ENCODE measurements at regions not wholly inside any gene's neighbourhood (a gene's known extent, or its start where the extent isn't known, plus 50 kb on each side); places are given as distances from the start of the nearest gene placed in this dataset.
"Not testable (repeated sequence)": the region's sequence is repeated elsewhere in the genome, so short reads cannot be mapped to it uniquely, and the experiment has no call there.

DNA sequence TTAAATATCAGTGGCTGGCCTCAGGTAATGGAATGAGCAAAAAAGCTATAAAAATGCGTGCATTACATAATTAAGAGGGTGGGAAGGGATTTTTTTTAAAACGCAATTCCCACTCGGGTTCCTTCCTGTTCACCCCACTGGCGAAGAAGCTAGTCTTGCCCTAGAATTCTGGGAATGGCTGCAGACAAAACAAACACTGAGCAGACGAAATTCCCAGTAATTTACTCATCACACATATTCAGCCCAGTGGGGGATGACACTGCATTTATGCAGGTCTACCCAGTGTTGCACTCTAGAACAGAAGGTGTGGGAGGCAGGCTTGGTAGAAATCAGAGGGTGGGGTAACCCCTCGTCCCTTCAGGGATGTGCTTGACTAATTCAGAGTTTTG, 2695.0 kb upstream of the DEFB115 start:
- no peak overlapping the region for H3K4me3 ChIP-seq (ENCODE audit: low read depth, low read length)
- TF ChIP-seq, protein P1, sequence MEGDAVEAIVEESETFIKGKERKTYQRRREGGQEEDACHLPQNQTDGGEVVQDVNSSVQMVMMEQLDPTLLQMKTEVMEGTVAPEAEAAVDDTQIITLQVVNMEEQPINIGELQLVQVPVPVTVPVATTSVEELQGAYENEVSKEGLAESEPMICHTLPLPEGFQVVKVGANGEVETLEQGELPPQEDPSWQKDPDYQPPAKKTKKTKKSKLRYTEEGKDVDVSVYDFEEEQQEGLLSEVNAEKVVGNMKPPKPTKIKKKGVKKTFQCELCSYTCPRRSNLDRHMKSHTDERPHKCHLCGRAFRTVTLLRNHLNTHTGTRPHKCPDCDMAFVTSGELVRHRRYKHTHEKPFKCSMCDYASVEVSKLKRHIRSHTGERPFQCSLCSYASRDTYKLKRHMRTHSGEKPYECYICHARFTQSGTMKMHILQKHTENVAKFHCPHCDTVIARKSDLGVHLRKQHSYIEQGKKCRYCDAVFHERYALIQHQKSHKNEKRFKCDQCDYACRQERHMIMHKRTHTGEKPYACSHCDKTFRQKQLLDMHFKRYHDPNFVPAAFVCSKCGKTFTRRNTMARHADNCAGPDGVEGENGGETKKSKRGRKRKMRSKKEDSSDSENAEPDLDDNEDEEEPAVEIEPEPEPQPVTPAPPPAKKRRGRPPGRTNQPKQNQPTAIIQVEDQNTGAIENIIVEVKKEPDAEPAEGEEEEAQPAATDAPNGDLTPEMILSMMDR (IDR thresholded peaks at IDR 0.05; ENCODE audit: control insufficient read depth, extremely low read depth, insufficient read depth): no peak
- no peak for DNase-seq (ENCODE audit: low read depth)

DNA sequence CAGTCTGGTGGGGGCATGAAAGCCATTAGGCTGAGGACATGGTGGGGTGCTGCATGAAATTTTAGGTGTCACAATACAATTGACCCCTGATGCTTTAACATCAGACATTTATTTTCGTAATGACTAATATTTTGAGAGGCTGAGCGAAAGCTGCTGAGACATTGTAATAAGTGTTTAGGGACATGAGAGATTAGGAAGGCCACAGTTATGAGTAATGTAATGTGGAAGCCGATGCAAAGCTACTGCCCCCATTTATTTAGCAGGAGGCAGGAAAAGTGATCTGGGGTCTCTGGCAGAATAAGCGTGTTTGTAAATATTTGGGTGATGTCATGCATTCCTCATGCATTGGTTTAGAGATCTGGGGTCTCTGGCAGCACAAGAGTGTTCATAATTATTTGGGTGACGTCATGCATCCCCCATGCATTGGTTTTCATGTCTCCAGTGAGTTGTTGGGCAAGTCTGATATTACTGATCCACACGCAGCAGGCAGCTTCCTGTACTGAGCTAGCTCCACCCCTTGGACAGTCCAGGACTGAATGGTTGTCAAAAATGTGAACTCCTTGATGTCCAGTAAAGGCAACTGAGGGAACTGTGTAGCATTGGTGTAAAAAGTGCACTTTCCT, 2694.5 kb upstream of the DEFB115 start:
- not testable (repeated sequence) for H3K4me3 ChIP-seq (ENCODE audit: low read depth, low read length)

DNA sequence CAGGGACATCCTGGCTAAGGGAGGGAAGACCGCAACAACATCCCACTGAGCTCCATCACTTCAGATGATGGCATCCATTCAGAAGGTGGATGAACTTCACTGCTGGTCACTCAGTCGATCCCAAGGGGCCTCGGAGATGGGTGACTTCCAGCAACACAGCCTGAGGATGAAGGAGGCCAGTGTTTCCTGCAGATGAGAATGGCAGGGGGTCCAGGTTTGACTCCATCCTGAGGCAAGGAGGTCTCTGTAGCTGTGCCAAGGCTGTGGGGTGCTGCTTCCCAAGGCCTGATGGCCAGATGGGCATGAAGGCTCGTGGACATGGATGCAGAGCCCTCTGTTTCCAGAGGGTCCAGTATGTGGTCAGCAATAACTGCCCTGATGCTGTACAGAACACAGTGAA, 2693.4 kb upstream of the DEFB115 start:
- DNase-seq (ENCODE audit: low read depth); H3K4me3 ChIP-seq (ENCODE audit: low read depth, low read length): not testable (repeated sequence)

More for the DNA sequence above, 2694.5 kb upstream of the DEFB115 start:
- not testable (repeated sequence) for DNase-seq (ENCODE audit: low read depth)

DNA sequence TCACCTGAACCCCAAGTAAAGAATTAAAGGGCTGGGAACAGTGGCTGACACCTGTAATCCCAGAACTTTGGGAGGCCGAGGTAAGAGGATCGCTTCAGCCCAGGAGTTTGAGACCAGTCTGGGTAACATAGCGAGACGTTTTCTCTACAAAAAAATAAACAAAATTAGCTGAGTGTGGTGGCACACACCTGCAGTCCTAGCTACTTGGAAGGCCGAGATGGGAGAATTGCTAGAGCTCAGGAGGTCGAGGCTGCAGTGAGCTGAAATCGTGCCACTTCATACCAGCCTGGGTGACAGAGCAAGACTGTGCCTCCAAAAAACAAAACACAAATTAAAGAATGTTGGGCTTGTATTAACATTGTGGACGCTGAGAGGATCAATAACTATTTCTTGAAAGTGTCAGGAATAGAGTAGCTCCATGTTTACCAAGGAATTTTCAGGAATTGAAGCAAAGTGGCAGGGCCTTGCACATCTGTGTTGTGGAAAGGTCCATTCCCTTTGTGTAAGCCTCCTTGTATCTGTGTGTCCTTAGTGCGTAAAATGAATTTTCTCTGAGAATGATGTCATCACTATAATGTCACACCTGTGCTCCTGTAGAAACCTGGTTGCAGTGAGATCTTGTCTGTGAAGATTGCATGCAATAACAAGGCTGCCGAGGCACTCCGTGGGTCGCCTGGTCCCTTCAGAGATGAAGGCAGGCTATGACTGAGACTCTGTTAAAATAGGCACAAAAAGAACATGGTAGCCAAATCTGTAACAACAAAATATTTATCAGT, 2692.6 kb upstream of the DEFB115 start:
- not testable (repeated sequence) for DNase-seq (ENCODE audit: low read depth); H3K4me3 ChIP-seq (ENCODE audit: low read depth, low read length)

DNA sequence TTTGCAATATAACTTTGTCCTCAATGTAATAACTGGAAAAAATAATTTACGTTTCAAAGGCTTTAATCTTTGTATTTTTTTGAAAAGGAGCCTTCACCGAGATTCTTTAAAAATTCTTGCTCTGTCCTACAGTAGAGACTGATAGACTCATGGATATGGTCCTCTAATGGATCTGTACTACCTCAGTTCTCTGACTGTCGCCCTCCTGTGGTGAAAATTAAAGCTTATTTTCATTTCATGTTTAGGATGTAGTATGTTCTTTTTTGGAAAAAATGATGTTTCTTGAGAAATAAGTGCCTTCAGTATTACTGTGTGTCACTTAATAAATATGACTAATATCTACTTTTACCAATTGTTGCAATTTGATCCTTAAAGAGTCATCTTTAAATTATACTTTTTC, 2681.5 kb upstream of the DEFB115 start:
- TF ChIP-seq, protein P1 (IDR thresholded peaks at IDR 0.05; ENCODE audit: control insufficient read depth, extremely low read depth, insufficient read depth): peak; percentile 39; the same call in 1 of the 2 replicates
- not testable (repeated sequence) for H3K4me3 ChIP-seq (ENCODE audit: low read depth, low read length)

DNA sequence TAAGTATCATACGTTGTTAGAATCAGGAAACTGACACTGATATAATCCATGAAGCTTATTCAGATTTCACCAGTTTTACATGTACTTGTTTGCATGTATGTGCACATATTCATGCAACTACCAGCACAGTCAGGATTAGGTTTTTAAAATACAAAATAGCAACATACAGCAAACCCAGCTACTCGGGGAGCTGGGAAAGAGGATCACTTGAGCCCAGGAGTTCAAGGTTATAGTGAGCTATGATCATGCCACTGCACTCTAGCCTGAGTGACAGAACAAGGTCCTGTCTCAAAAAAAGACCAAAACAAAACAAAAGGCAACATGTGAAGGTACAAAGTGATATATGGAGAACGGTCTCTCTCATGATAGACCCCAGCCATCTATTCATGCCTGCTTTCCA, 2665.8 kb upstream of the DEFB115 start:
- H3K4me3 ChIP-seq (ENCODE audit: low read depth, low read length); DNase-seq (ENCODE audit: low read depth): not testable (repeated sequence)

More for the DNA sequence above, 2681.5 kb upstream of the DEFB115 start:
- not testable (repeated sequence) for DNase-seq (ENCODE audit: low read depth)

DNA sequence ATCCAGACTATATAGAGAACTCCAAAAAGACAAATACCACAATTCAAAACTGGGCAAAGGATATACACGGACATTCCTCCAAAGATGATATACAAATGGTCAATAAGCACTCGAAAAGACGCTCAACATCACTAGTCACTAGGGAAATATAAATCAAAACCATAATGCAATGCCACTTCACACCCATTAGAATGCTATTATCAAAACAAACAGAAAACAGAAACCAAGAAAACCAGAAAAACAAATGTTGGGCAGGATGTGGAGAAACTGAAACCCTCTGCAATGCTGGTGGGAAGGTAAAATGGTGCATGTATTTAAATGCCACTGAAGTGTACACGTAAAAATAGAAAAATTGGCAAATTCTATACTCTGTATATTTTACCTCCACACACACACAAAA, 2664.1 kb upstream of the DEFB115 start:
- H3K4me3 ChIP-seq (ENCODE audit: low read depth, low read length); DNase-seq (ENCODE audit: low read depth): not testable (repeated sequence)

DNA sequence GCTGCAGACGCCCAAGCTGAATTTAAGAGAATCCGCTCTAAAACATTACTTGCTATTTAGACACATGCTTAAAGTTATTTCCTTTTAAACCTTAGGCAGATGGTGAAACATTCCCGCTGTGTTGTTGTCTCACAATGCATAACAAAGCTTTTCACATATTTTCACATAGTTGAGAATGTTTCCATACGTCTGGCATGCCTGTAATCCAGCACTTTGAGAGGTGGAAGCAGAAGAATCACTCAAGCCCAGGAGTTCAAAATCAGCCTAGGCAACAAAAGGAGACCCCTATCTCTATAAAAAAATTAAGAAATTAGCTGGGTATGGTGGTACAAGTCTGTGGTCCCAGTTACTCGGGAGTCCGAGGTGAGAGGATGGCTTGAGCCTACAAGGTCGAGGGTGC, 2663.0 kb upstream of the DEFB115 start:
- not testable (repeated sequence) for DNase-seq (ENCODE audit: low read depth); H3K4me3 ChIP-seq (ENCODE audit: low read depth, low read length)

DNA sequence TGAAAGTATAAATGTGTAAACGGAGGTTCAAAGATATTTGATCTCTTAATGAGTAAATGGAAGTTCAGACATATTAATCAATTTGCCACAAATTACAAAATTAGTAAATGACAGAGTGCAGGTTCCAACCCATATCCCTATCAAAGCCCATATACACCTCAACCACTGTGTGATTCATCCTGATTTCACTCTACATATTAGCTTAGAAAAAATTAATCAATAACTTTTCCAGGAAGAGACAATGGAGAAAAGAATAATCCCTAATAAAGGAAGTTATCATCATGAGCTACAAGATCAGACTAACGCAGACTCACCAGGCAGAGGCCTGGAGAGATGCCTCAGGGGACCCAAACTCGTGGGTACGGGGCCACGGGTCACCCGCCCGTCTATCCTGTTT, 2655.5 kb upstream of the DEFB115 start:
- H3K4me3 ChIP-seq (ENCODE audit: low read depth, low read length): peak overlapping the region; percentile 69
- not testable (repeated sequence) for DNase-seq (ENCODE audit: low read depth)

DNA sequence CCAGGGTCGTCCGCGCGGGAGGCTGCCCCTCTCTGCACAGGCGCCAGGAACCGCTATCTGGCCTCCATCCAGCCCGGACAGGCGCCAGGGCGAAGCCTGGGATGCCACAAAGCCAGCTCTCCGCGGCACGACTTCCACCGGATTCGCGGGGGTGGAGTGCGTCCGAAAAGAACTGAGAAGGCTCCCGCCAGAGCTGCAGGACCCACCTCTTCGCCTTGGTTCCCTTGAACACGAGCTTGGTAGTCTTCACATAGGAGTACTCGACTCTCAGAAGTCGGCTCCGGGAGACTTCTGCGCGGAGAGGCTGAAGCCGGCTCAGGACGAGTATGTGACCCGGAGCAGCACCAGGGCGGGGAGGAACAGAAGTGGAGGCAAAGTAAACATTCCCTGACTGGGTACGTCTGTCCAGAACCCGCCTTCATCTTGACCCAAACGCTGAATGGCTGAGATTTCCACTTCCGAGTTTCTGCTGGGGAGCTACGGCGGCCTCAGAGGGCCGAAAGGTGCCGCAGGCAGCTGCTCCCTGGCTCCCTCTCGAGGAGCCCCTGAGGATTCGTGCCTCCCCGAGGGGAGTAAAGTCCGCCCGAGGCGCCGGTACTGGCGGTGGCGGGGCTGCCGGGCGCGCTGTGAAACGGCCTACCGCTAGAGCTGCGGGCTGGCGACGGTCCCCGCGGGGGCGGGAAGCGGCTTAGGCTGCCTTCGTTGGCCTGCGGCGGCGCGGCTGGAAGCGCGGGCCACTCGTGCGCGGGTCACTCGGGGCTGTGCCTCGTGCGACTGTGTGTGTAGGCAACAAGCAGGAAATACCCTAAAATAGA, 2654.9 kb upstream of the DEFB115 start:
- DNase-seq (ENCODE audit: low read depth): peak; percentile 94
- TF ChIP-seq, protein P1 (IDR thresholded peaks at IDR 0.05; ENCODE audit: control insufficient read depth, extremely low read depth, insufficient read depth): peak; percentile 50
- H3K4me3 ChIP-seq (ENCODE audit: low read depth, low read length): peak overlapping the region; percentile 69

DNA sequence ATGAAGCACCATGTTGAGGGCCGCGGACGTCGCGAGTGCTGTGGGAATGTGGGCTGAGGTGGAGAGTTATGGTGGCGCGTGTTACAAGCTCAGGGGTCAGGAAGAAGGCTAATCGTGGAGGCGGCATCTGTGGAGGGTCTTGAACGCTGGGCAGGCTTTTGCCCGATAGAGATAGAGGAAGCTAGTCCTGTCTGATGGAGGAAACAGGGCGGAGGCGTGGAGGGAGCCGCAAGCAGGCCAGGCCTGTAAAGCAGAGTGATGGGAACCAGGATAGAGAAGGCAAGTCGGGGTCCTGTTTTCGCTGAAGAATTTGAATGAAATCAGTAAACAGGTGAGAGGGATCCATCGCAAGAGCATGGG, 2654.3 kb upstream of the DEFB115 start:
- not testable (repeated sequence) for DNase-seq (ENCODE audit: low read depth)
- peak overlapping the region; percentile 69 for H3K4me3 ChIP-seq (ENCODE audit: low read depth, low read length)

Data from LNCaP clone FGC (cell line).